HG02870 (cell line): ENCODE measurements at regions not wholly inside any gene's neighbourhood (a gene's known extent, or its start where the extent isn't known, plus 50 kb on each side); places are given as distances from the start of the nearest gene placed in this dataset.

Experiments used
- ATAC-seq: cut with Tn5 transposase; IDR thresholded peaks from one replicate; pipeline ENCODE4 v1.9.1; 2021; ENCODE audit warnings: mild to moderate bottlenecking, moderate library complexity; ENCODE audit not compliant: unreplicated experiment

DNA sequence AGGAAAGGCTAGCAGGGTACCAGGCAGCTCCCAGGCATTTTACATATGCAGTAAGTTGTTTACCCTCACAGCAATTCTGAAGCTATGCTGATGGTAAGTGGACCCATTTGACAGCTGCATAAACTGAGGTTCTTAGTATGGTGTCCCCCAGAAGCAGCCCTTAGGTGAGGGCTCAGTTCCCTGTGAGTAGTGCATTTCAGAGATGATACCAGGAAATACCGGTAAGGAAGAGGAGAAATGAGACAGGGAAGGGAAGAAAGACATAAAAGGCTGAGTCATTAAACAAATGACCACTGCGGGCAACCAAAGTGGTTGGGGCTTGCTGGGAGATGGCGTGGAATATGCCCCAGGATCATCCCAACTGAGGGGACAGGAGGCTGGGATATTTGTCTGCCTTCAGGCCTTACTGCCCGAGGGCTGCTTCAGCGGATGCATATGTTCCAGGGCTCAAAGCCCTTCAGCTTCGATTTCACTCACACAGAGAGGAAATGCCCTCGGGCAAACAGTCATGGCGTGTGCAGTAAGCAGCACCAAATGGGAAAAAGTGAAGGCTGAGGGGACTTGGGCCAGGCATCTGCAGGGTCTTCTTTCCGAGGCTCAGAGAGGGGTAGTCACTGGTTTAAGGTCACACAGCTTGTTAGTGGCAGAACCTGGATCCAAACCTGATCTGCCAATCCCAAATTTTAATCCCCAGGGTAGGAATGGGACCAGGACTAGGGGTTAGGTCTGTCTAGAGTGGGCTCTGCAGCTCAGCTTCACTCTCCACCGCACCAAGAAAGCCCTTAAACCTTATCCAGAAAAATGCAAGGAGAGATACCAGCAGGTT is 133.7 kb upstream of the RUNX3 start:
- no peak for ATAC-seq

DNA sequence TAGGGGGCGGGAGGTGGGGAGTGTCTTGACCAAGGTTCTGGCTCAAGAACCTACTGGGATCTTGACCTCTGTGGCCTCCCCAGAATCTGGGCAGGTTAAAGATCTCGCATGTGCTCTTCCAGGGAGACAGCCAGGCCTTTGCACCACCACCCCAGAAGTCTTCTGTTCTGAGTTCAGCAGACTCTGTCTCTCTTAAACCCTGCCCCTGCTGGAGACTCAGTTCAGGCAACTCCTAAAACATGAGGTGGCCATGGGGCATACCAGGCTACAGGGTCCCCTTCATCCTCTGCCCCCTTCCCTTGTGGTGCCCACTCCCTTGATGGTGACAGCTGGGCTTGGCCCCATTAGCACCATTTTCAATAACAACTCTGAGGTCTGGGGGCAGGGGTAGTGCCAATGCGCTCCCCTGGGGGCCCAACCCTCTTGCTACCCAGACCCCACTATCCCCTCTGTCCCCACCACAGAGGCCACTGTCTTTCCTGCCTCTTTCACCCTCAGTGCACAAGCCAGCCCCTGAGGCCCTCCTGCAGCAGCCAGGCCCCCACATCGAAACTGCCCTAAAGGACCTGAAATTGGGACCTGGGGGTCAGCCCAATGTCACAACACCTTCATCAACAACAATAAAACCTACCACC is 132.7 kb upstream of the RUNX3 start:
- no peak for ATAC-seq

DNA sequence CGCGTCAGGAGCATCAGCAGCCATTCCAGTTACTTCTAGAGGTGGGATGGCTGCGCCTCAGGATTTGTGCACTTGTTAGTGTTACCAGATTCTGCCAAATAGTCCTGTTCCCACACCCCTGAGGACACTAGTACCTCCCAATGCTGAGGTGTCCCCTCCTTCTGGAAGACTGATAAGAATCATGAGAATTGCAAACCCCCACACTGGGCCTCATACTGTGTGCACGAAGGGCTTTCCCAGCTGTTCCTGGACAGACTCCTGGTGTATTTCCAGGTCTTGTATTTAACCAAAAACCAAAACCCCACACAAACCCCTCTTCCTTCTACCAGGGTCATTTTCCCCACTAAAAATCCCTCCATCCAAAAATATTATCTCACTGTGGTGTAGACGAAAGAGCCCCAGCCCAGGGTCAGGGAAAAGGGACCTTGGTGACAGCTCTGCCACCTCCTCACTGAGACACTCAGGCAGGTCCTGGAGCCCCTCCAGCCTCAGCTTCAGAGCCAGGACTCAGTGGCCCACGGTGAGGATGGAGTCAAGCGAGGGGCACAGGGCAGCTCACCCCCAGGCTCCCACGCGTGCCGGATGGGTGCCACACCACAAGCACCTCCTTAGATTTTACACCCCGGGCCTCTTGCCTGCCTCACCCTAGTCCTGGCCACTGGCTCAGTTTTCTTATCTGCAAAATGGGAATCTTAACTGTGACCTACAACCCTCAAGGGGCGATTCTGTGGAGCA is 131.4 kb upstream of the RUNX3 start:
- no peak for ATAC-seq

DNA sequence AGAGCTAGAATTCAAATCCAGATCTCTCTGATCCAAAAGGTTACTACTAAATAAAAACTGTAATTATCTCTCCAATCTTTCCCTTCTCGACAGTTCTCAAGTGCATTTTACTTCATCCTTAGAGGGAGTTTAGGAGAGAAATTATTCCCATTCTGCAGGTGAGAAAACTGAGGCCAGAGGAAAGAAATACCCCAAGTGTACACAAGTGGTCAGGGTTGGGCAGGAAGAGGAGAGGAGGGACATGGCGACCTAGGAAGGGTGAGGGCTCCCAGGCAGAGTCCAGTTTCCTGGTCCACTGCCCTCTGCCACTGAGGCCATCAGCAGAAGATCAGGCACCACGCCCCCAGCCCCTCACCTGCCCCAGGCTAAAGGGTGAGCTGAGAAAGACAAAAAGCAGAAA is 127.1 kb upstream of the RUNX3 start:
- ATAC-seq = no peak

DNA sequence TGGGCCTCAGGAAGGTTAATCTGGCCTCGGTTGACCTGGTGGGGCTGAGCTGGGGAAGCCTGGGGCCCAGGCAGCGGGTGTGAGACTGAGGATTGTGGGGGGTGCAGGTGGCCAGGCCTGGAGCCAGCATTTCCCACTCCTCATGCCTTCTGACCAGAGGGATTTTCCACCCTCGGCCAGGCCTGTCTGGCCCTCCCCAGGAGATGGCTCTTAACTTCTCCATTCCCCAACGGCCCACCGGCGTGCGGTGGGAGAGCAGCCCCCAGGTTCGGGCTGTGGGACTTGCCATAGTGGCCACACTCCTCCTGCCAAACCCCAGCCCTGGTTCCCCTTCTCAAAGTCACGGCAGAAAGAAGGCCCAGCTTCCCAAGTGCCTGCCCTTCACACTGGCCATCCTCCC is 126.5 kb upstream of the RUNX3 start:
- ATAC-seq = no peak

DNA sequence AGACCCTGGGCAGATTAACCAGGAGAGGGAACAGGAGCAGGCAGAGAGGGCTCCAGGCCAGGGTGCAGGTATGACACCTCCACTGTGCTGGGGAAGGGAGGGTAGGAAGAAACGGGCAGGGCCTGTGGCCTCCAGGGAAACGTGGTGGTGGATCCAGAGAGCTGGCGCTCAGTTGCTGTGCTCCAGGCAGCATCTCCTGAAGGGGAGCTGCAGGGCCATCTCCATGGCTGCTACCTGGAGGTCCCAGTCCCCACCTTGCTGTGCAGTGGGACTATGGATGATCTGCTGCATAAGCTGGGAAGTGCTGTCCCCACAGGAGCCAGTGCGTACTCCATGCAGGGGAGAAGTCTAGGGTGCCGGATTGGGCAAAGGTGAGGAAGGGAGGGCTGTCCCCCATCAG is 125.9 kb upstream of the RUNX3 start:
- ATAC-seq = no peak

DNA sequence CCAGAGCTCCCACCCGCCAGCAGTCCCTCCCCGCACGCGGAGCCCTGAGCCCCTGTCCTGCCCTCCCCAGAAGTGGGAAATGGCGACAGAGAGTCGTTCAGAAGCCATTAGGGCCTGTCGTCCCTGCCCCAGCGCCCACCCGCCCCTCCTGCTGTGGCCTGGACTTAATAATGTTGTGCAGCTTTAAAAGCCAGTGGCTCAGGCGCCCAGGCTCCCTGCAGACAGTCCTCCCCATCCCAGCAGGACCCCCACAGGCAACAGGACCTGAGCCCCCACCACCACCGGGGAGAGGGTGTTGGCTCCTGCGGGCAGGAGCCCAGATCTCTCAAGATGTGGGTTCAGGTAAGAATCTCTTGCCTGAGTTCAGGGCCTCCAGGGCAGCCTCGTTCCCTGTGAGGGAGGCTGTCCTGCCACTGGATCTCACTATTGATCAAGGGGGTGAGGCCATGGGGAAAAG is 125.3 kb upstream of the RUNX3 start:
- ATAC-seq = no peak

DNA sequence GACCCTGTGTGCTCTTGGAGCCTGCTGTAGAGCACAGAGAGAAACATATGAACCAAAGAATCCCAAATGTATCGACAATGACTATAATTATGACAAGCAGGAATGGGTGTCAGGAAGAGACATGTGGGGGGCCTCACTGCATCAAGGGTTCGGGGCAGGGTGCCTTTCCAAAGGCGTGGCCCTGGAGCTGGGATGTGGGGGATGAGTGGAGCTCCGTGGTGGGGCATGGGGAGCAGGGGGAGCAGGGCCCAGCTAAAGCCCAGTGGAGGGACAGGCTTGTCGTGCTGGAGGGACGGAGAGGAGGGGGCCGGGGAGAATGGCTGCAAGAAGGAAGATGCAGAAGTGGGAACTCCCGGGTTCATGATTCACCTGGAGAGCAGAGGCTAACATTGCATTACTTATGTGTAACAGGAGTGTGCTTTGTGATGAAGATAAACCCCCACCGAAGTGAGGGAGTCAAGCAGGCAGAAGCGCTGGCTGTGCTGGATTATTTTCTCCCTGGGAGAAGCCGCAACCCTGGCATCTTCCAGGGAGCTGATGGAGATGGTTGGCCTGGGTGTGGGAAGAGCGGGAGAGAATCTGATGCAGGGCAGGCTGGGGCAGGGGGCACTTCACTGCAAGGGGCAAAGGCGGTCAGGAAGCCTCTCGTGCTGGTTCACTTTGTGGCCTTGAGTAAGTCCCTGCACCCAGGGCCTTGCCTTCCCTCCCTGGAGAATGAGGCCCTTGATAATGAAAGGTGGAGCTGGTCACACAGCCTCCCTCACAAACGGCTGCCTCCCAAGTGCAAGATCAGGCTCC is 124.6 kb upstream of the RUNX3 start:
- no peak for ATAC-seq

DNA sequence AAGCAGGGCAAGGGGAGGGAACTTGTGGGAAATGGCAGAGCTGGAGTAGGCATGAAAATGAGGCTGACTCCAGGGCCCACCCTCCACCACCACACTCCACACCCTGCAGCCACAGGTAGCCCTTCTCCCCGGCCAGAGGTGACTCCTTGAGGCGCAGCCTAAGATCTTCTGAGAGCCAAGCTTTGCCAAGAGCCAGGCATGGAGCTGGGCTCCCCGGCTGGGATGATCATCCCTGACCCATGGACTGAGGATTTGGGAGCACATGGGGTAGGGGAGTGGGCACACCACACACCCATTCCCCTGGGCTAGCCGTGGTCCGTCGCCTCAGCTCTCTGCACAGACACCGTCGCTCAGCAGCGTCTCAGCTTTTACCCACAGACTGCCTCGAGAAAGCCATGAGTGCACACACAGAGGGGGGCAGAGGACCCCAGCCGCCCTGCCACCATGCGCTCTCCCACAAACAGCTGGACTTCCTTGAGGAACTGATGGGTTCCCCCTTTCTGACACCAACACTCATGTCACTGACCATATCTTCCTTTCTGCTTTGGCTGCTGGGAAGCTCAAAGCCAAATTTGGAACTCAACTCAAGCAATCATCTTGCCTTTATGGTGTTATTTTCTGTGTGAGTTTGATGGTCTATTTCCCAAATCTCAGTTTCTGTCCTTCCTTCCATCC is 123.6 kb upstream of the RUNX3 start:
- no peak for ATAC-seq

DNA sequence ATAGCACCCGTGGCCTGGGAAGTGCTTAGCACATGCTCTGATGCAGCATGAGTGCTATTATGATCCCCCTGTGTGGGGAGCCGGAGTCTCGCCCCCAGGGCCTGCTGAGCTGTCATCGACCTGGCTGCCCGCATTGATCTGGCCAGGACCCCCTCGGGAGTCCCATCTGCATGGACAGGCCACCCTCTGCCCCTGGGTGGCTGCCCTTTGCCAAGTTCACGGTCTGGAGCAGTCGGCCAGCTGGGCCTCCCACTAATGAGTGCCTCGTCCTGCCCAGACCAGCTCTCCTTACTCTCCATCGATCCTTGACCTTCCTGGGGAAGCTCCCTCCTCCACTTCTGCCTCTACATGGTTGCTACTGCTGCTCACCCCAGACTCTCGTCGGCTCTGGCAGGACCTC is 121.8 kb upstream of the RUNX3 start:
- no peak for ATAC-seq

DNA sequence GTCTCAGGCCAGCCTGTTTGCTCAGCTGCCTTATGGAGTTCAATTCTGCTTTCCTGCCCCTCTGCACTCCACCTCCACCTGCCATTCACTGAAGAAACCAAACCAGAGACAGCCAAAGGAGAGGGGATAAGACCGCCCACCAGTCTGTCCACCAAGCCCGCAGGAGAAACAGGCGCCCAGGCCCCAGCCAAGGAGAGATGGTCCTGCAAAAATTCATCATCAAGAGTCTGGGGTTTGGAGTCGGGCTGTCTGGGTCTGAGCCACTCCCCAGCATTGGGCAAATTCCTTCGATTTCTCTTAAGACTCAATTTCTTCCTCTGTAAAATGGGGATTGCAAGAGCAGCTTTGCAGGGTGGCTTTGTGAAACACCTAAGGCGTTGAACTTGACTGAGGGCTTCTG is 121.4 kb upstream of the RUNX3 start:
- no peak for ATAC-seq

DNA sequence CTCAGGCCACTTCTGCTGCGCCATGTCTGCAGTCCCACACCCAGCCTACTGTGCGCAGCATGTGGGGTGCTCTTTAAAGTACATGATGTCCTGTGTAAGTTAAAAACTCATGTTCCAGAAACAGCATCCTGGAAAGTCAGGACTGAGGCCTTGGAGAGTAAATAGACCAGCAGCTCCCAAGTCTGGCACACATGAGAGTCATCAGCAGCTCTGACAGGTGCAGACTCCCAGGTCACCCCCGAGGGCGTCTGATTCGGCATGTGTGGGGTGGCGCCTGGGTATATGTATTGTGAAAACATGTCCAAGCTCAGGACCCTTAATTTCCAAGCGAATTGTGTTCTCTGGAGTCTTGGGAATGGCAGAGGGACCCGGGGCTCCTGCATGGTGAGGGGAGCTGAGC is 120.1 kb upstream of the RUNX3 start:
- ATAC-seq = no peak

DNA sequence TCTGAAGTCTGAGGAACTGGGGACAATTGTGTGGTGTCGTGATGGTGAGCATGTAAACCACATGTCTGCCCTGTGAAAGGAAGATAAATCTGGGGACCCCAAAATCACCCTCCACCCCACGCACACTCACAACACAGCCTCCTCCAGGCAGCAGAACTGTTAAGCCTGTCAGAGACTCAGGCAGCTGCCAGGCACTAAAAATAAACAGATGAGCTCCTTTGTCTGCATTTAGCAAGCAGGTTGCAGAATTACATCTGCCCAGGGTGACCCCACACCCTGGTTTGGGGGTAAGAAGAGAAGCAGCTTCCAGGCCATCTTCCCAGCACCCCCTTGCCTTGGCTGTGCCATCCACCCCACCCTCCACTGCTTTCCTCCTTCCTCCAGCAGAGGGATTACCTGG is 119.1 kb upstream of the RUNX3 start:
- no peak for ATAC-seq

DNA sequence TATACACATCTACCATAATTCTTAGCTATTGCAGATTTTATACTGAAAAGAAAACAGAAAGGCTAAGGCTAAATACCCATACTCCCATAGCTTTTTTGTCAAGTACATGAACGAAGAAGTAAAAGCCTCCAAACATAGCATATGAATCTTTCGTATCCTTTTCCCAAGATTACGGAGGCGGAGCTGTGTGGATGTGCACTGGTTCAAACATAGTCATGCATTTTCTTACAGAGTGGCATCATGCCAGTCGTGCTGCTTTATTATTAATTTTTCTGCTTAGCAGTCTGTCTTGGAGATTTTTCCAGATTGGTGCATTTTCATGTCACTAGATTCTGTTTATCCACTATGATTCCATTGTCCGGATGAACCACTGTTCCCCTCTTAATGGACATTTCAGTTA is 118.7 kb upstream of the RUNX3 start:
- no peak for ATAC-seq

DNA sequence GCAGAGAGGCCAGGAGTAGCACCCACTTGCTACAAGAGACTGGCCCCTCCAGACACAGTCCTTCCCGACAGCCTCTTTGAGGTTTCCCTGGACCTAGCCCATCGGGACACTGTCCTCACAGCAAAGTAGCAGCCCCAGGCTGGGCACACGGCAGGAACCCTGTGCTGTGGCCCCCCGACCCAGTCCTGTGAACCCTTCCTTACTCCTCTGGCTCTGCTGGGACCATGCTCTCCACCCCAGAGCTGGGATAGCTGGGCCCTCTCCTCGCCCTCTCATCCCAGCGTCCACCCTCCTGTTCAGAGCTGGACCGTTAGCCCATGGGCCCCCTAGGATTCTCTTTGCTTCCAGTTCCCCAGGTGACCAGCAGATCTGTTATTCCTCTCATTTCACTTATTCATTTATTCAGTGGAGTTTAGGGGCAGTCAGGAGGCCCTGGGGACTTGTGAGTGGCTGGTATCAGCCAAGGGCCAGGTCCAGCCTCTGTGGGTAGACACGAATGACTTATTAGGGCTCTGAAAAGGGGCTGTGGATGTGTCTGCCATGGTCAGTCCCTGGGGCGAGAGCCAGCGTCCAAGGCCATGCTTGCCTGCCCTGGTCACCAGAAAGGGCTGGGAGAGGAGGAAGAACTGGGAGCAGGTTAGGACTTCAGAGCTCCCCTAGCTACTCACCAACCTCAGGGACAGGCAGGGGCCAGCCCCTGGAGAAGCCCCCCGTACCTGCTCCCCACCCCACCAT is 117.6 kb upstream of the RUNX3 start:
- no peak for ATAC-seq

DNA sequence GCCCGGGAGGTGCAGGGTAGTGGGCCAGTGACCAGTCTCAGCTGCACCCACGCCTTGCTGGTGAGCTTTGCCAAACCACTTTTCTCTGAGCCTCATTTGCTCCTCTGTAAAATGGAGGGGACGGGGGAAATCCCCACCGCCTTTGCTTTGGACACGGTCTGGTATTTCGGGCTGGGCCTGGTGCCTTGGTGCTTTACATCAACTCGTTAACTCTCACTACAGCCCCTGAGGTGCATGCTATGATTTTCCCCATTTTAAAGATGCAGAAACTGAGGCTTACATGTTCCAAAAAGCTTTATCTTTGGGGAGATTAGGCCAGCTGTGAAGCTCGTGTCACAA is 116.1 kb upstream of the RUNX3 start:
- no peak for ATAC-seq

DNA sequence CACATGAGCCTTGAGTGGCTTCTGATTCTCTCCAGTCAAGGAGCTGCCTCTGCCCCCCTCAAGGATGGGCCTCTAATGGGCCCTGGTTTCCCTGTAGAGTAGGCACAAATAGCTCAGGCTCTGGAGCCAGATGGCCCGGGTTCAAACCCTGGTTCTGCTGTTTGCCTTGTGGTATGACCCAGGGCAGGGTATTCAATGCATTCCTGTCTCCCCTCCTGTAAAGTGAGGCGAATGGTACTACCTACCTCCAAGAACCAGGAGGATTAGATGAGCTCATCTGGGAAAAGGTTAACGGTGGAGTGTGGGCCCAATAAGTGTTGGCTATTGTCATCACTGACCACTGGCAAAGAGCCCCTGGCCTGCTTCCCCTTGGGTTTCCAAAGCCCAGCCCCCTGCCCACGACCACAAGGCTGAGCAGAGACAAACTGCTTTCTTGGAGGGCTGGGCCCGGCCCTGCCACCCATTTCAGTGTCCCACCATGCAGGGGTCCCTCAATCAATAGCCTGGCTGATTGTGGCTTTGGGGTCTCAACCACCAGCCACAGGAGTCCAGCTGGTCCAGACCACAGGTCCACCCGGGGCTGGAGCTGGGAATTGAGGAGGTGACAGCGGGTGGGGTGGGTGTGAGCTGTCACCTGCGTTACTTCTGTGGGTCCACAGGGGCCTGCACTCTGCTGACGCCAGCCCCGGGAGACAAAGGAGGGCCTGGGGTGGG is 115.6 kb upstream of the RUNX3 start:
- ATAC-seq = no peak

DNA sequence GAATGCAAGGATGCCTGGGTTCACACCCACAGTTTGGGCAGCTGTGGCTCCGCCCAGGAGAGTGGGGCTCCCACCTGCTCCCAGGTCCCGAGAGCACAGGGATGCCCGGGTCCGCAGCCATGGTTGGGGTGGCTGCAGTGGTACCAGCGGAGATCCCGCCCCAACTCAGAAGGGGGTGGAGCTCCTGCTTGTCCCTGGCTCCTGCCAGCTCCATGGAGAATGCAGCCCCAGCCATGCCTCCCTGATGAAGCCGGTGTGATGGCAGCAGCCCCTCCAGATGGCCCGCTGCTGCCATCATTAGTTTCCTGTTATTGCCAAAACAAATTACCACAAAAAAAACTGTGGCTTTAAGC is 113.1 kb upstream of the RUNX3 start:
- ATAC-seq = no peak
